ES-I3 (cell line): ENCODE measurements at regions not wholly inside any gene's neighbourhood (a gene's known extent, or its start where the extent isn't known, plus 50 kb on each side); places are given as distances from the start of the nearest gene placed in this dataset.

Experiments used
- H3K36me3 ChIP-seq: 2 replicates; pipeline ENCODE4 v1.6.1; 2013; ENCODE audit warnings: mild to moderate bottlenecking, low read length, control low read depth, moderate library complexity; ENCODE audit not compliant: insufficient read depth
- H3K4me1 ChIP-seq: 2 replicates; pipeline ENCODE4 v1.6.1; 2013; ENCODE audit warnings: mild to moderate bottlenecking, control low read depth, low read length; ENCODE audit not compliant: insufficient read depth
- H3K9ac ChIP-seq: 2 replicates; pipeline ENCODE4 v1.6.1; 2013; ENCODE audit warnings: low read depth, mild to moderate bottlenecking, low read length, moderate library complexity
- H3K9me3 ChIP-seq: 2 replicates; pipeline ENCODE4 v1.6.1; 2013; ENCODE audit warnings: mild to moderate bottlenecking, low read length, moderate library complexity; ENCODE audit not compliant: control insufficient read depth, insufficient read depth

GRCh38 chr19:30089086-30089665, 147.1 kb downstream of the URI1 start:
- Histone ChIP-seq H3K9ac (no peak overlapping the region), H3K4me1 (no peaks in the 10 kb centered on the region), H3K9me3 (no peaks in the 10 kb centered on the region), H3K36me3 (no peaks in the 10 kb centered on the region)

GRCh38 chr19:30090476-30090875, 148.4 kb downstream of the URI1 start:
- Histone ChIP-seq H3K9ac (no peak overlapping the region), H3K36me3 (no peaks in the 10 kb centered on the region), H3K4me1 (no peaks in the 10 kb centered on the region), H3K9me3 (no peaks in the 10 kb centered on the region)

GRCh38 chr19:30090963-30091362, 148.9 kb downstream of the URI1 start:
- Histone ChIP-seq H3K4me1 (no peaks in the 10 kb centered on the region), H3K9me3 (no peaks in the 10 kb centered on the region), H3K36me3 (no peaks in the 10 kb centered on the region), H3K9ac (no peak overlapping the region)

- no peaks in the 10 kb centered on the region for H3K9me3 ChIP-seq
- H3K36me3 ChIP-seq = no peaks in the 10 kb centered on the region
- no peak overlapping the region for H3K9ac ChIP-seq
- H3K4me1 ChIP-seq = no peaks in the 10 kb centered on the region
Observed at GRCh38 chr19:30091456-30091855, 149.4 kb downstream of the URI1 start.

DNA sequence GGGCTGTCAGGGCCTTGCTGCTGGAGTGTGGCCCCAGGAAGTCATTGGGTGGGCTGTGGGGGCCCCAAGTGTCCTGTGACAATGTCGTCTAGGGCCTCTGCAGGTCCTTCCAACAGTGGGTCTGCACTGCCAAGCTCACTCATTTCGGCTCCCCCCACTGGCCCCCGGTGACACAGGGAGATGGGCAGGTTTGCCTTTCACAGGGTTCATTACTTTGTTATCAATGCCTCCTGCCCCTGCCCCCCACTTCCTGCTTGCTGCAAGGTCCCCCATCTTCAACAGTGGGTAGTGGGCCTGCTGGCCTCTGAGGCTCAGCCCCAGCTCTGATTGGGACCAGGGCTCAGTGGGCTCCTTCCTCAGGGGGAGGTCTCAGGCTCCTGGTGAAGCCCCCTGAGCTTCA, 149.8 kb downstream of the URI1 start:
- Histone ChIP-seq H3K4me1 (no peaks in the 10 kb centered on the region), H3K9me3 (no peaks in the 10 kb centered on the region), H3K9ac (no peak overlapping the region), H3K36me3 (no peaks in the 10 kb centered on the region)

DNA sequence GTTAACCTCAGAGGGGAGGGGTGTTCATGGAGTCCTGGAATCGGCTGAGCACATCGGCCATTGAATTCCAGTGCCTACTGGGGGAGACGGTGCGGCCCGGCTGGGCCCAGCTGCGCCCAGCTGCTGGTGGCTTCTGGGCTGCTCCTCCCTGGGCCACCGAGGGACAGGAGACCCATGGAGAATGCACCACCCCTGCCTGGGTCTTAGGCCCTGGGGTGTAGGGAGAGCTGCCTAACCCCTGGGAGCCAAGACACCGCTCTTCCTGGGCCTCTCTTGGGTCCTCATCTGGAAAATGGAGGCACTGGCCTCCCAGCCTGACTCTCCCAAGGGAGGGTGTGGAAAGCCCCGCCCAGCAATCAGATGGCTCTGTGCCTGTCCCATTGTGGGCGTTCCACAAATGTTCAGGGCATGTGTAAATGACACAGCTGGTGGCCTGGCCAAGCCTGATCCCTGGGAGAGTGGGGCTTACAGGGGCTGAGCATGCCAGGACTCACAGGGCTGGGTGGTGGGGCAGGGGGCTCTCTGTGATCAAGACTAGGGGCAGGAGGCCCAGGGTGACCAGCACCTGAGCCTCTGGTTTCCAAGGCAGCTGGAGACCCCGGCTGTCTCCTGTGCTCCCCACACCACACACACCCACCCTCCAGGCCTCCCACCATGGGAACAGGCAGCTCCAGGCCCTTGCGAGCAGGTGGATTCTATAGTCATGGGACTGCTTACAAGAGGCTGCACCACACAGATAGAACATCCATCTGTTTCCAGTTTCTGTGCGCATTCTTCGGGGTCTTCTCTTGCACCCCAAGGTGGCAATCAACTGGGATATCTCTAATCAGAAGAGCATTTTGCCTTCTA, 150.9 kb downstream of the URI1 start:
- Histone ChIP-seq H3K36me3 (no peaks in the 10 kb centered on the region), H3K9ac (no peak overlapping the region), H3K4me1 (no peaks in the 10 kb centered on the region), H3K9me3 (no peaks in the 10 kb centered on the region)

- H3K9ac ChIP-seq = no peak overlapping the region
- H3K36me3 ChIP-seq = no peaks in the 10 kb centered on the region
- H3K9me3 ChIP-seq = no peaks in the 10 kb centered on the region
- no peaks in the 10 kb centered on the region for H3K4me1 ChIP-seq
Observed at GRCh38 chr19:30093966-30094755, 152.1 kb downstream of the URI1 start.

GRCh38 chr19:30094756-30095140, 152.7 kb downstream of the URI1 start:
- Histone ChIP-seq H3K9me3 (no peaks in the 10 kb centered on the region), H3K36me3 (no peaks in the 10 kb centered on the region), H3K9ac (no peak overlapping the region), H3K4me1 (no peaks in the 10 kb centered on the region)

- Histone ChIP-seq H3K9me3 (no peaks in the 10 kb centered on the region), H3K36me3 (no peaks in the 10 kb centered on the region), H3K9ac (no peak overlapping the region), H3K4me1 (no peaks in the 10 kb centered on the region)
Observed at GRCh38 chr19:30095171-30095570, 153.1 kb downstream of the URI1 start.

GRCh38 chr19:30096596-30097370, 154.7 kb downstream of the URI1 start:
- H3K36me3 ChIP-seq = no peaks in the 10 kb centered on the region
- H3K4me1 ChIP-seq = no peaks in the 10 kb centered on the region
- H3K9ac ChIP-seq = no peak overlapping the region
- H3K9me3 ChIP-seq = no peaks in the 10 kb centered on the region

DNA sequence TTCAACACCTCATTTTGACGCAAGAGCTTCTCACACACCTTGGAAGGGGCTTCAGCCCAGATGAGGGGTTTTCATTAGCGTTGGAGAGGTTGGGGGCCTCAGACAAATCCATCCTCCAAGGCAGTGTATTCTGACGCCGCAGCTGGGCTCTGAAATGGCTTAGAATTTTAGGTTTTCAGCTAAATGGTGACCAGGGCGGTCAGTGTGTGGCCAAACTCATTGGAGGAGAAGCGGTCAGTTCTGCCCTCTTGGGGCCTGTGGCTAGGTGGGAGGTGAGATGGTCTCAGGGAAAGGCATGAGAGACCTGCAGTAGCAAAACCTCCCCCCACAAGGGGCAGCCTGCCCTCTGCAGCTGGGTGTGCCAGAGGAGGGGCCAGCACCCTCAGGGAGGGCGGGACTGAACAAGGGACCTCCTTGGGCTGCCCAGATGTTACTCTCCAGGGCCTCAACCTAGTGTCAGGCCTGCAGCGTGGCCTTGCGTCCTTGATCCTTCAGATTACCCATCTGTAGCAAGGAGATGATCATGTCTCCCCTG, 155.8 kb downstream of the URI1 start:
- H3K36me3 ChIP-seq = no peaks in the 10 kb centered on the region
- no peaks in the 10 kb centered on the region for H3K4me1 ChIP-seq
- H3K9me3 ChIP-seq = no peaks in the 10 kb centered on the region
- no peak overlapping the region for H3K9ac ChIP-seq

- Histone ChIP-seq H3K36me3 (no peaks in the 10 kb centered on the region), H3K4me1 (no peaks in the 10 kb centered on the region), H3K9me3 (no peaks in the 10 kb centered on the region), H3K9ac (no peak overlapping the region)
Observed at GRCh38 chr19:30102239-30102638, 160.2 kb downstream of the URI1 start.

DNA sequence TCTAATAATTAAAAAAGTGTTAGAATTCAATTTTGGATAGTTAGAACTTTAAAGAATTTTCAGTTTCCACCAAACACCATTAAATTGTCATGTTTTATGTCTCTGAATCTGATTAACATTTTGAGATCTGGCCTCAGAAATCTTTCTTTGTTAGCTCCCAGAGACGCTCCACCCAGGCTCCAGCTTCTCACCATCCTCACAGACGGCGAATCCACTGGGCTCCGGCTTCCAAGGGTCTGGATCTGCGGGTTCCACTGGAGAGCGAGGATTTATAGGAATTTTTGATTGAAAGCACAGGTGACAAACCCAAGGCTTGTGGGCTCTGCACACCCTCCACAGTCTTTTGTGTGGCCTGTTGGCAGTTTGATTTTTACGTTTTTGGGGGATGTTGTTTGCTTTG, 160.6 kb downstream of the URI1 start:
- H3K4me1 ChIP-seq = no peaks in the 10 kb centered on the region
- no peaks in the 10 kb centered on the region for H3K36me3 ChIP-seq
- H3K9me3 ChIP-seq = no peaks in the 10 kb centered on the region
- no peak overlapping the region for H3K9ac ChIP-seq

DNA sequence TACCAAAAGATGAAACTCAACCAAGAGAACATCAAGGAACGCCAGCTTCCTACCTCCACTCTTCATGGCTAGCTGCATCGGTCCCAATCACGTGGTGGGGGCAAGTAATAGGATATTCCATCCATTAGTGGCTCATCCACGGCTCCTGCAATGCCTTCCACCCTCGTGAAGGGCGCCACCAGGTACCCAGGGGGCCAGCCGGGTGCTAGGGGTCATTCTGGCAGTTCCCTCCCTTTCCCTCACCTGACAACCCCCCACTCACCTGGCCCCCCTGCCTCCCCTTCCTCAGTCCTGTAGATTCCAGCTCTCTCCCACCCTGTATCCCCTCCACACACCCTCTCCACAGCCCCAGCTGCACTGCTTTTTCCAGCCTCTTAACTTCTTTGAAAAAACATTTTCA, 161.9 kb downstream of the URI1 start:
- Histone ChIP-seq H3K9ac (no peak overlapping the region), H3K9me3 (no peaks in the 10 kb centered on the region), H3K36me3 (no peaks in the 10 kb centered on the region), H3K4me1 (no peaks in the 10 kb centered on the region)
